Stomach smooth muscle (tissue), 2 donors: ENCODE measurements at regions not wholly inside any gene's neighbourhood (a gene's known extent, or its start where the extent isn't known, plus 50 kb on each side); places are given as distances from the start of the nearest gene placed in this dataset.
"Not testable (repeated sequence)": the region's sequence is repeated elsewhere in the genome, so short reads cannot be mapped to it uniquely, and the experiment has no call there.

ENCODE experiments used
- H3K27ac ChIP-seq: one replicate; pipeline ENCODE4 v1.7.0; 2013; ENCODE audit warnings: mild to moderate bottlenecking, low read length, inconsistent platforms
- H3K27me3 ChIP-seq, 2 donors: one replicate each; pipeline ENCODE4 v1.7.0; 2013; ENCODE audit warnings: low read length in 2 of 2; ENCODE audit not compliant: insufficient read depth in 2 of 2, control insufficient read depth in 1 of 2
- H3K36me3 ChIP-seq, 2 donors: one replicate each; pipeline ENCODE4 v1.7.0; 2013; ENCODE audit warnings: low read length in 2 of 2; ENCODE audit not compliant: control insufficient read depth in 2 of 2, insufficient read depth in 2 of 2
- H3K4me1 ChIP-seq: one replicate; pipeline ENCODE4 v1.7.0; 2013; ENCODE audit warnings: low read length; ENCODE audit not compliant: control insufficient read depth, insufficient read depth
- H3K4me3 ChIP-seq, 2 donors: one replicate each; pipeline ENCODE4 v1.7.0; 2013; ENCODE audit warnings: low read length in 2 of 2
- H3K9ac ChIP-seq, 2 donors: one replicate each; pipeline ENCODE4 v1.7.0; 2013; ENCODE audit warnings: low read length in 2 of 2, mild to moderate bottlenecking in 1 of 2
- H3K9me3 ChIP-seq, 2 donors: one replicate each; pipeline ENCODE4 v1.7.0; 2013; ENCODE audit warnings: low read length in 2 of 2; ENCODE audit not compliant: control insufficient read depth in 2 of 2
- donor health status: healthy.
- donor health status: Pancreatic carcinoma.

DNA sequence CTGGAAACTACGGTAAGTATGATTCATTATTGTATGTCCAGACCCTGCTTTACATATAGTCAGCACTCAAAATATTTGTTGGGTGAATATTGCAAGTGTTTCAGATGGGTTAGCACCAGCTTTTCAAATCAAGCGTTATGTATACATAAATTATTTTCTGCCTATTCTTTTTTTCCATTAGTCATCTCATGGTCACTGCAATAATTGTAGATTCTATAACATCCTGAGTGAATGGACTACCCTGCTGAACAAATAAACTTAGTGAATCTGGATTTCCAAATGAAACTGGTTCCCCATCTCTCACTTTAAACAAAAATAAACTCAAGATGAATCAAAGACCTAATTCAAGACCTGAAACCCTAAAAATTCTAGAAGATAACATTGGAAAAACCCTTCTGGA is 152.3 kb downstream of the DIO2 start:
- Histone ChIP-seq H3K9ac (no peak overlapping the region), H3K4me1 (no peaks in the 10 kb centered on the region), H3K27me3 (no peaks in the 10 kb centered on the region), H3K4me3 (no peak overlapping the region), H3K36me3 (no peaks in the 10 kb centered on the region), H3K9me3 (no peaks in the 10 kb centered on the region), H3K27ac (no peak overlapping the region)

DNA sequence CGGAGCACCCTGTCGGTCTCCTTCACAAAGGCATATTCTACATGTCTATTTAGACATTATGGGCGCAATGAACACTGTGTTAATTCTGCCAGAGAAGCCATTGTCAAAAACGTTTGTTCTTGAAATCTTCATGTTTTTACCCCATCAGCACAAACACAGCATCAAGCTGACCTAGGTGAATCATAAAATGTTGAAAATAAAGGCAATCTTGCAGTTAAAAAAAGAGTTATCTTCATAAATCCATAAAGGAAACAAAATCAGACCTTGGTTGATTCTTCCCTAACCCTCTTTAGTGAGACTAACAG is 154.9 kb downstream of the DIO2 start:
- H3K36me3 ChIP-seq, result no peaks in the 10 kb centered on the region
- H3K27ac ChIP-seq, result no peak overlapping the region
- H3K27me3 ChIP-seq, result no peaks in the 10 kb centered on the region
- no peaks in the 10 kb centered on the region for H3K9me3 ChIP-seq
- H3K4me1 ChIP-seq, result no peaks in the 10 kb centered on the region
- H3K4me3 ChIP-seq, result no peak overlapping the region
- H3K9ac ChIP-seq, result no peak overlapping the region

DNA sequence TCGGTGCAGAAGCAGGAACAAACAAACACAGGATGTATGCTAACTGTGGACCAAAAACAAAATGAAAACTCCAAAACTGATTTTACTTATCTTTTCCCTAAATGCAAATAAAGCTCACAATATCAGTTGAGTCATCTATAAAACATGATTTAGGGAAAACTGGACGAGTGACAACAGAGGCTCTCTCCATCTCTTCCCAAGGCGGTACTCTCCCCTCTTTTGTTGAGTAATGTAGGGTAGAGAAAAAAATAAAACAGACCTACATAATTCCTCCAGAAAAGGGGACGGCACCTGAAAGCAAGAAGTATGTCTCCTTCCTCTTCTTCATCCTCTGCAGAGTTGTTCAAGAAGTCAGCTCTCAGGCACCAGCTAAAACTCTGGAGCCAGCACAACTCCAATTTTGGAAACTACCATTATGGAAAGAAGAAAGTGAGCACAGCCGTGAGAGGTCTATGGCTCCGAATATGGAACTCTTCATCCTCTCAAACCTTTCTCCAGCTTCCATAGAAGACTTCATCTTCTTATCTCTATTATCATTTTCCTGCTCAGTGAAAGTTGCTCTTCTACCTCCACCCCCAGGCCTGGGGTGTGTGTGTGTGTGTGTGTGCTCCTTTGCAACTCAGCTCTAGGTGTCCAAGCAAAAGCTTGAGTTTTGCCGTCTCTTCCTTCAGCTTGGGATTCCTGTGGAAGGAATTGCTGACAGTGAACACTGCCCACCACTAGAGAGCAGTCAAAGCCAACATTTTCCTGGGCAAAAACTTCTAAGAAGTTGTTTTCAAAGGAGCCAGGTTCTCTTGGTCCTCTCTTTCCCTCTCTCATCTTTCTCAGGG is 155.4 kb downstream of the DIO2 start:
- Histone ChIP-seq H3K27ac (no peak overlapping the region), H3K9me3 (no peaks in the 10 kb centered on the region), H3K27me3 (no peaks in the 10 kb centered on the region), H3K36me3 (no peaks in the 10 kb centered on the region), H3K4me3 (peak overlapping the region in 1 of 2 donors; percentile 47), H3K4me1 (no peaks in the 10 kb centered on the region), H3K9ac (no peak overlapping the region)

DNA sequence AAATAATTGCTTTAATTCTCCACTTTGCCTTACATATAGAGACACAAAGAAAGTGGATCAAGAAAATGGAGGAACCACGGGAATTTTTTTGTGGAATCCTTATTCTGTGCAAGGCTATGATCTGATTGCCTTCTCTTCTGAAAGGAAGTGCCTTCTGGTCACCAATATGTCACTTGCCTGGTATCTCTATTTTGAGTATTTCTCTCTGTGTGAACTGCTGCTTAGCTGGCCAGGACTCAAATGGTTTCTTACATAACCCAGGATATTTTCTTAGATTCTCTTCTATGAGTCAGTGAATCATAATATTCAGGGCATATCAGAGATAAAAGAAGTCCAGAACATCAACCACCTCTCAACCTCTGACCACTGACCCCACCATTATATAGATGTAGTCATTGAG is 156.1 kb downstream of the DIO2 start:
- Histone ChIP-seq H3K36me3 (no peaks in the 10 kb centered on the region), H3K27me3 (no peaks in the 10 kb centered on the region), H3K9me3 (no peaks in the 10 kb centered on the region), H3K9ac (no peak overlapping the region), H3K27ac (no peak overlapping the region), H3K4me1 (no peaks in the 10 kb centered on the region), H3K4me3 (no peak overlapping the region)

DNA sequence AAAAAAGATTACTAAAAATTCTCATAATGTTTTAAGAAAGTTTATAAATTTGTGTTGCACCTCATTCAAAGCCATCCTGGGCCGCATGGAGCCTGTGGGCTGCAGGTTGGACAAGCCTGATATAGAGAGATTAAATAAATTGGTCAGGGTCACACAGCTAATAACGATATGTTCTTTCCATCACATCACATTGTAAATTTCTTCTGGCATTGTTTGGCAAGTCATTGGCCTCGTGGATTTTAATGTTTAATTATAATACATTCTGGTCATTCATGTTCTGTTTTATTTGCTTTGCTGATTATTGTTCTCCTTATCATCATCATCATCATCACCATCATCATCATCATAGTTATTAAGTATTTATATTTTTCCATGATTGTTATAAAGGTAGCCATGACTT is 157.3 kb downstream of the DIO2 start:
- Histone ChIP-seq H3K4me3 (no peak overlapping the region), H3K27ac (no peak overlapping the region), H3K9me3 (no peaks in the 10 kb centered on the region), H3K4me1 (no peaks in the 10 kb centered on the region), H3K36me3 (no peaks in the 10 kb centered on the region), H3K9ac (no peak overlapping the region), H3K27me3 (no peaks in the 10 kb centered on the region)

DNA sequence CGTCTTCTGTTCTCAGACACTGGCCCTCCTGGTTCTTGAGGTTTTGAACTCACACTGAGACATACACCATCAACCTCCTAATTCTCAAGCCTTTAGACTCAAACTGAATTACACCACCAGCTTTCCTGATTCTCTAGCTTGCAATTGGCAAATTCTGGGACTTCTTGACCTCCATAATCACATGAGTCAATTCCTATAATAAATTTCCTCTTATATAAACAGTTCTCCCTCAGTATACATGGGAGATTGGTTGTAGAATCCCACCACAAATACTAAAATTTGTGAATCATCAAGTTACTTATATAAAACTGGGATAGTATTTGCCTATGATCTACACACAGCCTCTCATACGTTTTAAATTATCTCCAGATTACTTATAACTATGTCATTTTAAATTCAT is 162.2 kb downstream of the DIO2 start:
- Histone ChIP-seq H3K27me3 (no peaks in the 10 kb centered on the region), H3K27ac (no peak overlapping the region), H3K4me1 (no peaks in the 10 kb centered on the region), H3K9me3 (no peaks in the 10 kb centered on the region), H3K9ac (no peak overlapping the region), H3K4me3 (no peak overlapping the region), H3K36me3 (no peaks in the 10 kb centered on the region)

DNA sequence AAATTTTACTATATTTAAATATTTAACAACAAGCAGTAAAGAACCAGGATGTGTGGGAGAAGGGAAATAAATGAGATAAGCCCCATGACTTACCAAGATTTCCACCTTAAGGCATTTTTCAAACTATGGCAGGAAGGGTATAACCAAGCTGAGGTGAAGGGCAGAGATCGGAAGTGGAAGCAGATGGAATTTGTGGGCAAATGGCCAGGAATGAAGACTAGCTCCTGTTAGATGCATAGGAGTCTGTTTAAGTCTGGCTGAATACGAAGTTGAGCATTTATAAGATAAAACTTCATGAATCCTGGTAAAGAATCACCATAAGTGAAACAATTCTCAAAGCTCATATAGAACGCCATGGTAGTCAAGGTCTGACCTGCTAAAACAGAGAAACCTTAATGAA is 163.5 kb downstream of the DIO2 start:
- H3K27me3 ChIP-seq, result no peaks in the 10 kb centered on the region

DNA sequence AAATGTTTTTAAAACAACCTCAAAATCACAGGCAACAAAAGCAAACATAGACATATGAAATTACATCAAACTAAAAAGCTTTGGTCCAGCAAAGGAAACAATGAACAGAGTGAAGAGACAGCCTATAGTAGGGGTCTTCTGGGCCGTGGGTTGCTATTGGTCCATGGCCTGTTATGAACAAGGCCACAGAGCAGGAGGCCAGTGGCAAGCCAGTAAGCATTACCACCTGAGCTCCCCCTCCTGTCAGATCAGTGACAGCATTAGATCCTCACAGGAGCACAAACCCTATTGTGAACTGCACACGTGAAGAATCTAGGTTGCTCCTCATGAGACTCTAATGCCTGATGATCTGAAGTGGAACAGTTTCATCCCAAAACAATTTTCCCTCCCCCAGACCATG is 174.0 kb downstream of the DIO2 start:
- no peaks in the 10 kb centered on the region for H3K36me3 ChIP-seq
- no peaks in the 10 kb centered on the region for H3K27me3 ChIP-seq
- no peak overlapping the region for H3K27ac ChIP-seq
- no peaks in the 10 kb centered on the region for H3K9me3 ChIP-seq
- H3K4me3 ChIP-seq, result no peak overlapping the region
- H3K9ac ChIP-seq, result no peak overlapping the region
- H3K4me1 ChIP-seq, result no peaks in the 10 kb centered on the region

More for the DNA sequence above, 163.5 kb downstream of the DIO2 start:
- no peak overlapping the region for H3K9ac ChIP-seq
- no peaks in the 10 kb centered on the region for H3K36me3 ChIP-seq
- H3K9me3 ChIP-seq, result no peaks in the 10 kb centered on the region
- H3K27ac ChIP-seq, result no peak overlapping the region
- no peaks in the 10 kb centered on the region for H3K4me1 ChIP-seq
- H3K4me3 ChIP-seq, result no peak overlapping the region

- Histone ChIP-seq H3K9ac (no peak overlapping the region), H3K27me3 (no peaks in the 10 kb centered on the region), H3K36me3 (no peaks in the 10 kb centered on the region), H3K4me3 (no peak overlapping the region), H3K9me3 (peaks cover 3 to 4% of the 10 kb centered on the region in 2 donors), H3K27ac (no peak overlapping the region), H3K4me1 (no peaks in the 10 kb centered on the region)
Observed at GRCh38 chr14:80024417-80024816, 186.9 kb downstream of the DIO2 start.

DNA sequence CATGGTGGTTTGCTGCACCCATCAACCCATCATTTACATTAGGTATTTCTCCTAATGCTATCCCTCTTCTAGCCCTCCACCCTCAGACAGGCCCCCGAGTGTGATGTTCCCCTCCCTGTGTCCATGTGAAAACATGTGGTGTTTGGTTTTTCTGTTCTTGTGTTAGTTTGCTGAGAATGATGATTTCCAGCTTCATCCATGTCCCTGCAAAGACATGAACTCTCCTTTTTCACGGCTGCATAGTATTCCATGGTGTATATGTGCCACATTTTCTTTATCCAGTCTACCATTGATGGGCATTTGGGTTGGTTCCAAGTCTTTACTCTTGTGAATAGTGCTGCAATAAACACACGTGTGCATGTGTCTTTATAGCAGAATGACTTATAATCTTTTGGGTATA is 192.8 kb downstream of the DIO2 start:
- H3K9ac ChIP-seq, H3K36me3 ChIP-seq, H3K4me1 ChIP-seq, H3K27ac ChIP-seq, H3K4me3 ChIP-seq, H3K9me3 ChIP-seq, H3K27me3 ChIP-seq: not testable (repeated sequence)

DNA sequence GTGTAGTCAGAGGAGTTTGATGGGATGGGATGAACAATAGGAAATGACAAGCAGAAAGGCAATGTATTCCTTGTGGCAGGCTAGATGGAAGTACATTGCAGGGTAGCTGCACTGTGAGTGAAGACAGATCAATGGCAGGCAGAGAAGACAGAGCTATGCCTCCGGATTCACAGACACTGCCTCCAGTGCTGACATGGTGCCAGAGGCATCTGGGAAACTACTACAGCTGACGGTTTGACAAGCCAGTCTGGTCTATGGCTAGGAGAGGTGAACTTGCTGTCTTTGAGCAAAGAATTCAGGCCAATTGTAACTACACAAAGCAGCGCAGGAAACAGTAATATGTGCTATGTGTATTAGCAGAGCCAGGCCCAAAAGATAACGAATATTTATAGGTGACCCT is 193.5 kb downstream of the DIO2 start:
- Histone ChIP-seq H3K36me3 (no peaks in the 10 kb centered on the region), H3K27ac (no peak overlapping the region), H3K9me3 (peaks cover 0 to 2% of the 10 kb centered on the region in 2 donors), H3K4me3 (no peak overlapping the region), H3K9ac (no peak overlapping the region), H3K27me3 (no peaks in the 10 kb centered on the region), H3K4me1 (no peaks in the 10 kb centered on the region)
